GM12892 (cell line): ENCODE measurements at regions not wholly inside any gene's neighbourhood (a gene's known extent, or its start where the extent isn't known, plus 50 kb on each side); places are given as distances from the start of the nearest gene placed in this dataset.

Experiments used
- POLR2A ChIP-seq: IDR thresholded peaks from 2 replicates; pipeline ENCODE4 v1.6.1; 2011; ENCODE audit warnings: low read depth, low read length, control low read depth
- POLR2AphosphoS5 ChIP-seq: IDR thresholded peaks from 2 replicates; pipeline ENCODE4 v1.6.1; 2011; ENCODE audit warnings: low read depth, low read length, control low read depth

GRCh38 chr1:232127190-232127589 is 500.6 kb downstream of the DISC1 start:
- TF ChIP-seq POLR2AphosphoS5 (no peak), POLR2A (no peak)
